ENCODE measurements at regions not wholly inside any gene's neighbourhood (a gene's known extent, or its start where the extent isn't known, plus 50 kb on each side); places are given as distances from the start of the nearest gene placed in this dataset.
"Not testable (repeated sequence)": the region's sequence is repeated elsewhere in the genome, so short reads cannot be mapped to it uniquely, and the experiment has no call there.

- no peak for DNase-seq (ENCODE audit: low spot score in 2 of 2)
- no peaks in the 10 kb centered on the region for H3K4me1 ChIP-seq
- H3K27me3 ChIP-seq (ENCODE audit: low read depth) = no peaks in the 10 kb centered on the region
- in situ Hi-C loops (cut with MboI; ENCODE audit: low sequenced_read_pairs) = no loop called here
- H3K9me3 ChIP-seq = no peaks in the 10 kb centered on the region
- no peaks in the 10 kb centered on the region for H3K36me3 ChIP-seq (replicated peaks)
- H3K4me3 ChIP-seq = no peak overlapping the region
Measured at GRCh38 chrX:20720954-20721626, 454.4 kb upstream of the RPS6KA3 start.

- Histone ChIP-seq H3K27me3 (ENCODE audit: low read depth) (no peaks in the 10 kb centered on the region), H3K9me3 (no peaks in the 10 kb centered on the region), H3K4me3 (no peak overlapping the region), H3K4me1 (no peaks in the 10 kb centered on the region), H3K36me3 (replicated peaks) (no peaks in the 10 kb centered on the region)
- no peak for DNase-seq (ENCODE audit: low spot score in 2 of 2)
- in situ Hi-C loops (cut with MboI; ENCODE audit: low sequenced_read_pairs) = no loop called here
Measured at GRCh38 chrX:20718592-20719380, 452.1 kb upstream of the RPS6KA3 start.

- H3K4me3 ChIP-seq = no peak overlapping the region
- H3K9me3 ChIP-seq = no peaks in the 10 kb centered on the region
- H3K4me1 ChIP-seq = no peaks in the 10 kb centered on the region
- no peaks in the 10 kb centered on the region for H3K36me3 ChIP-seq (replicated peaks)
- no peaks in the 10 kb centered on the region for H3K27me3 ChIP-seq (ENCODE audit: low read depth)
- in situ Hi-C loops (cut with MboI; ENCODE audit: low sequenced_read_pairs) = no loop called here
- DNase-seq (ENCODE audit: low spot score in 2 of 2) = no peak
Measured at GRCh38 chrX:20715176-20715575, 448.5 kb upstream of the RPS6KA3 start.

GRCh38 chrX:20712811-20713210, 446.1 kb upstream of the RPS6KA3 start:
- in situ Hi-C loops (cut with MboI; ENCODE audit: low sequenced_read_pairs) = no loop called here
- no peak for DNase-seq (ENCODE audit: low spot score in 2 of 2)
- no peaks in the 10 kb centered on the region for H3K4me1 ChIP-seq

GRCh38 chrX:20711366-20711765, 444.7 kb upstream of the RPS6KA3 start:
- Histone ChIP-seq H3K9me3 (no peaks in the 10 kb centered on the region), H3K27me3 (ENCODE audit: low read depth) (no peaks in the 10 kb centered on the region), H3K36me3 (replicated peaks) (no peaks in the 10 kb centered on the region), H3K4me3 (no peak overlapping the region), H3K4me1 (no peaks in the 10 kb centered on the region)
- in situ Hi-C loops (cut with MboI; ENCODE audit: low sequenced_read_pairs) = no loop called here
- no peak for DNase-seq (ENCODE audit: low spot score in 2 of 2)

More at GRCh38 chrX:20712811-20713210, 446.1 kb upstream of the RPS6KA3 start:
- Histone ChIP-seq H3K36me3 (replicated peaks) (no peaks in the 10 kb centered on the region), H3K27me3 (ENCODE audit: low read depth) (no peaks in the 10 kb centered on the region), H3K9me3 (no peaks in the 10 kb centered on the region), H3K4me3 (no peak overlapping the region)

- Histone ChIP-seq H3K27me3 (ENCODE audit: low read depth) (no peaks in the 10 kb centered on the region), H3K36me3 (replicated peaks) (no peaks in the 10 kb centered on the region), H3K9me3 (no peaks in the 10 kb centered on the region), H3K4me1 (no peaks in the 10 kb centered on the region), H3K4me3 (no peak overlapping the region)
- DNase-seq (ENCODE audit: low spot score in 2 of 2) = no peak
- in situ Hi-C loops (cut with MboI; ENCODE audit: low sequenced_read_pairs) = no loop called here
Measured at GRCh38 chrX:20693078-20693477, 426.4 kb upstream of the RPS6KA3 start.

- no peaks in the 10 kb centered on the region for H3K27me3 ChIP-seq (ENCODE audit: low read depth)
- in situ Hi-C loops (cut with MboI; ENCODE audit: low sequenced_read_pairs) = no loop called here
- no peaks in the 10 kb centered on the region for H3K4me1 ChIP-seq
- DNase-seq (ENCODE audit: low spot score in 2 of 2) = no peak
- H3K4me3 ChIP-seq = no peak overlapping the region
- no peaks in the 10 kb centered on the region for H3K36me3 ChIP-seq (replicated peaks)
- no peaks in the 10 kb centered on the region for H3K9me3 ChIP-seq
Measured at GRCh38 chrX:20686256-20686655, 419.5 kb upstream of the RPS6KA3 start.

- Histone ChIP-seq H3K36me3 (replicated peaks) (no peaks in the 10 kb centered on the region), H3K9me3 (no peaks in the 10 kb centered on the region), H3K4me3 (no peak overlapping the region), H3K4me1 (no peaks in the 10 kb centered on the region), H3K27me3 (ENCODE audit: low read depth) (no peaks in the 10 kb centered on the region)
- in situ Hi-C loops (cut with MboI; ENCODE audit: low sequenced_read_pairs) = no loop called here
- no peak for DNase-seq (ENCODE audit: low spot score in 2 of 2)
Measured at GRCh38 chrX:20685652-20686051, 418.9 kb upstream of the RPS6KA3 start.

GRCh38 chrX:20681683-20682082, 415.0 kb upstream of the RPS6KA3 start:
- Histone ChIP-seq H3K4me1 (no peaks in the 10 kb centered on the region), H3K27me3 (ENCODE audit: low read depth) (no peaks in the 10 kb centered on the region), H3K9me3 (no peaks in the 10 kb centered on the region), H3K36me3 (replicated peaks) (no peaks in the 10 kb centered on the region), H3K4me3 (no peak overlapping the region)
- no peak for DNase-seq (ENCODE audit: low spot score in 2 of 2)
- in situ Hi-C loops (cut with MboI; ENCODE audit: low sequenced_read_pairs) = no loop called here

GRCh38 chrX:20680998-20681397, 414.3 kb upstream of the RPS6KA3 start:
- no peaks in the 10 kb centered on the region for H3K9me3 ChIP-seq
- no peaks in the 10 kb centered on the region for H3K27me3 ChIP-seq (ENCODE audit: low read depth)
- H3K4me3 ChIP-seq = no peak overlapping the region
- DNase-seq (ENCODE audit: low spot score in 2 of 2) = no peak
- in situ Hi-C loops (cut with MboI; ENCODE audit: low sequenced_read_pairs) = no loop called here
- no peaks in the 10 kb centered on the region for H3K36me3 ChIP-seq (replicated peaks)
- H3K4me1 ChIP-seq = no peaks in the 10 kb centered on the region

- in situ Hi-C loops (cut with MboI; ENCODE audit: low sequenced_read_pairs) = no loop called here
Measured at GRCh38 chrX:20672476-20672875, 405.8 kb upstream of the RPS6KA3 start.

GRCh38 chrX:20671746-20672145, 405.0 kb upstream of the RPS6KA3 start:
- H3K4me3 ChIP-seq; H3K36me3 ChIP-seq (replicated peaks); H3K27me3 ChIP-seq (ENCODE audit: low read depth); DNase-seq (ENCODE audit: low spot score in 2 of 2); H3K4me1 ChIP-seq; in situ Hi-C loops (cut with MboI; ENCODE audit: low sequenced_read_pairs); H3K9me3 ChIP-seq: not testable (repeated sequence)

More at GRCh38 chrX:20672476-20672875, 405.8 kb upstream of the RPS6KA3 start:
- Histone ChIP-seq H3K9me3 (no peaks in the 10 kb centered on the region), H3K36me3 (replicated peaks) (no peaks in the 10 kb centered on the region), H3K27me3 (ENCODE audit: low read depth) (no peaks in the 10 kb centered on the region), H3K4me1 (no peaks in the 10 kb centered on the region), H3K4me3 (no peak overlapping the region)
- no peak for DNase-seq (ENCODE audit: low spot score in 2 of 2)

GRCh38 chrX:20670611-20671010, 403.9 kb upstream of the RPS6KA3 start:
- H3K27me3 ChIP-seq (ENCODE audit: low read depth) = peaks cover 3% of the 10 kb centered on the region; the same call in 1 of the 2 replicates
- H3K4me3 ChIP-seq = no peak overlapping the region
- no peaks in the 10 kb centered on the region for H3K36me3 ChIP-seq (replicated peaks)
- H3K9me3 ChIP-seq = no peaks in the 10 kb centered on the region
- DNase-seq (ENCODE audit: low spot score in 2 of 2) = no peak
- H3K4me1 ChIP-seq = no peaks in the 10 kb centered on the region
- in situ Hi-C loops (cut with MboI; ENCODE audit: low sequenced_read_pairs) = no loop called here

- peaks cover 3% of the 10 kb centered on the region; the same call in 1 of the 2 replicates for H3K27me3 ChIP-seq (ENCODE audit: low read depth)
- no peak for DNase-seq (ENCODE audit: low spot score in 2 of 2)
- H3K4me1 ChIP-seq = peaks cover 12% of the 10 kb centered on the region
- in situ Hi-C loops (cut with MboI; ENCODE audit: low sequenced_read_pairs) = no loop called here
- no peaks in the 10 kb centered on the region for H3K36me3 ChIP-seq (replicated peaks)
- no peak overlapping the region for H3K4me3 ChIP-seq
- no peaks in the 10 kb centered on the region for H3K9me3 ChIP-seq
Measured at GRCh38 chrX:20668550-20668949, 401.8 kb upstream of the RPS6KA3 start.

Measured in HAP-1 (cell line).